GM21528 (cell line): ENCODE measurements at regions not wholly inside any gene's neighbourhood (a gene's known extent, or its start where the extent isn't known, plus 50 kb on each side); places are given as distances from the start of the nearest gene placed in this dataset.
"Not testable (repeated sequence)": the region's sequence is repeated elsewhere in the genome, so short reads cannot be mapped to it uniquely, and the experiment has no call there.

Source experiments
- ATAC-seq: cut with Tn5 transposase; IDR thresholded peaks from one replicate; pipeline ENCODE4 v1.9.1; 2021; ENCODE audit warnings: mild to moderate bottlenecking, moderate library complexity; ENCODE audit not compliant: unreplicated experiment, low FRiP score

DNA sequence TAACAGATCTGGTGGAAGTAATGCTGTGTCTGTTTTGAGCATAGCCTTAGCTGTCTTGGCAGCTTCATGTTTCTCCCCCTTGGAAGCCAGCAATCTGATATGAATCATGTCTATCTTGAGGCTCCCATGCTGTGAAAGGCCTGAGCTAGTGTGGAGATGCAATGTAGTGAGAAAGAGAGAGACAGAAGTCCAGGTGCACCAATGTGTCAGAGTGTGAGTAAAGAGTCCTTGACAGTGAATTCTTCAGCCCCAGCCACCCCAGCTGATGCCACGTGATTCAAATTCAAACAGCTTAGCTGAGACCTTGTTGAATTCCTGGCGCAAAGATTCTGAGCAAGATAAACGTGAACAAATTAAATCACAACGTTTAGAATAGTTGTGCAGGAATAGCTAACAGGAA is 704.2 kb downstream of the EDEM1 start:
- no peak for ATAC-seq

GRCh38 chr3:5898106-5898505 is 710.6 kb downstream of the EDEM1 start:
- ATAC-seq, result no peak

GRCh38 chr3:5899014-5899761 is 711.7 kb downstream of the EDEM1 start:
- ATAC-seq, result no peak

GRCh38 chr3:5917932-5918331 is 730.4 kb downstream of the EDEM1 start:
- ATAC-seq, result no peak

DNA sequence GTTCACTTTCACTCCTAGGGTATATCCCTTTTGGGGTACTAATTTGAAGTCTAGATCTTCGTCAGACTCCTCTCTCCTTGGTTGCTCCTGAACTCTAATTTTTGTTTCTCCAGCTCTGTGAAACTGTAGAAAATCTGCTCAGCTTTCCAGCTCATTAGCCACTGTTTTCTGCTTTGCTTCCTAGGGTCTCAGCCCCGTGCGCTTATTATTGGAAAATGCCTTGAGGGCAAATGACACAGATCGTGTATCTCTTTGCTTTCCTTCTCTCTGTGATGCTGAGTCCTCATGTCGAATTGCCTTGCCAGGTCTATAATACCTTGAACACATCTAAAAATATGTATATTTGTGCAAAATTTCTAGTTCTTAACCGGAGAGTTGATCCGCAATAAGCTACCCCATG is 731.1 kb downstream of the EDEM1 start:
- ATAC-seq, result no peak

GRCh38 chr3:5929027-5929426 is 741.5 kb downstream of the EDEM1 start:
- ATAC-seq, result no peak

GRCh38 chr3:5944061-5944460 is 756.6 kb downstream of the EDEM1 start:
- not testable (repeated sequence) for ATAC-seq

DNA sequence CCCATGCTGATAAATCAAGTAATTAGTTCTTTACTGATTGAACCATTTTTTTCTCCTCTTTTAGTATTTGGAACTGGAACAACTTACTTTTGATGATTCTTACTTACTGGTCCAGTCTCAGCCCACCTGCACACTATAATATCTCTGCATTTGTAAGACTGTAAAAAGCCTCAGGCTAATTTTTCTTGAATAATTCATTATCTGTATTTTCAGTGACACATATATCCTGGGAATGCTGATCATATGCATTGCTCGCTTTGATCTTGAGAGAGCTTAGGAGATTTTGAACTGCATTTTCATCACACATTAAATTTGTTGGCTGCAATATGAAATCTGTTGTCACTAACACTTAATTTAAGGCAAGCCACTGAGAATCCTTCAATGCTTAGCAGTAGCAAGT is 760.6 kb downstream of the EDEM1 start:
- no peak for ATAC-seq

DNA sequence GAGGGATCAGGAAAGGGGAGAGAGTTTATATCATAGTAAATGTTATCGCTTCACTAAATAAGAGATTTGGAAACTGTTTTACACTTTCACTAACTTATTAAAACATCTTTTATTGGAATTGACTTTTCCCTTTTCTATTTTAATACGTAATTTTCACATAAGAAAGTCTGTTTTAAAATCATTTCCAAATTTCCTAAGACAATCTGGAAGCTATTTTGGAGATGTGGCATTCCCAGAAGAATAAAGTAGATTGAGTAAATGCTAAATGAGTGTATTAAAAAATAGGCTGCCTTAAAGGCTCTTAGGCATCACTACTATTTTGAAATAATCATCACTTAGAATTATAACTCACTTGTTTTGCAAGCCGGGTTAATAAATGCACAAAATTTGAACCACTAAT is 763.5 kb downstream of the EDEM1 start:
- ATAC-seq, result no peak

- no peak for ATAC-seq
These were observed 785.1 kb downstream of the EDEM1 start for GRCh38 chr3:5972586-5972985.

DNA sequence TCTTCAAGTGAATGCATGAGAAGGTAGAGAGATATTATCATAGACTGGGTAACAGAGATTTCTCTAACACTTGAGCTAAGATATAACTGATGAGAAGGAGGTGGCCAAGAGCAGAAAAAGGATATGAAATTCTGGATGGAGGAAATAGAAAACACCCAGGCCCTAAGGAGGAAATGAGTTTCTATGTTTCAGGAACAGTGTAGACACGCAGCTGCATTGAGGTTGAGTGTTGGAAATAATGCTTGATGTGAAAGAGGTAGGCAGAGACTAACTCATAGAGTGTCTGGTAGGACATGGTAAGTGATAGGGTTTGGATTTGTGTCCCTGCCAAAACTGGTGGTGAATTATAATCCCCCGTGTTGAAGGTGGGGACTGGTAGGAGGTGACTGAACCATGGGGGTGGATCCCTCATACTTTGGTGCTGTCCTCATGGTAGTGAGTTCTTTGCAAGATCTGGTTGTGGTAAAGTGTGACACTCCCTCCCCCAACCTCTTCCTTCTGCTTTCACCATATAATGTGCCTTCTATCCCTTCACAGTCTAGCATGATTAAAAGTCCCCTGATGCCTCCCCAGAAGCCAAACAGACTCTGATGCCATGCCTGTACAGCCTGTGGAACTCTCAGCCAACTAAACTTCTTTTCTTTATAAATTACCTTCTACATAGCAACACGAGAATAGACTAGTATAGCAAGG is 787.3 kb downstream of the EDEM1 start:
- ATAC-seq, result no peak

GRCh38 chr3:5977331-5977730 is 789.8 kb downstream of the EDEM1 start:
- ATAC-seq, result no peak

- no peak for ATAC-seq
These were observed 793.0 kb downstream of the EDEM1 start for GRCh38 chr3:5980475-5980874.

GRCh38 chr3:5994651-5995050 is 807.1 kb downstream of the EDEM1 start:
- ATAC-seq, result no peak

DNA sequence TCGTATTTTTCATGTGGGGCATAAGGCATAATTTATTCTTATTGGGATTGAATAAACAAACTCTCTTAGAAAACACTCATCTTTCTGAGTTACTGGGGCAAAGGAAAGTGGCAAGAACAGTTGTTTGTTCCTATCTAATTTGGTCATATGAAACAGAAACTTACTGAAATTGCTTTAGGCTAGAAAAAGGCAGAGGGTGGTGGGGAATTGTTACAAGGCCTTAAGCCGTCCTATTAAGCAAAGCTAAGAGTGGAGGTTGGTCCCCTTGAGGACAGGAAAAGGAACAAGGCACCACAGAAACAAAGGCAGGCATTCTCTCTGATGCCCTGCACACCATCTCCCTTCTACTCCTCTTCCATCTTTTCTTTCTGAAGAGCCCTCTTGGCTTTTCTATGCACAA is 830.9 kb downstream of the EDEM1 start:
- no peak for ATAC-seq

GRCh38 chr3:6022621-6023020 is 835.1 kb downstream of the EDEM1 start:
- no peak for ATAC-seq

GRCh38 chr3:6025032-6025431 is 835.9 kb upstream of the GRM7 start:
- ATAC-seq, result no peak

DNA sequence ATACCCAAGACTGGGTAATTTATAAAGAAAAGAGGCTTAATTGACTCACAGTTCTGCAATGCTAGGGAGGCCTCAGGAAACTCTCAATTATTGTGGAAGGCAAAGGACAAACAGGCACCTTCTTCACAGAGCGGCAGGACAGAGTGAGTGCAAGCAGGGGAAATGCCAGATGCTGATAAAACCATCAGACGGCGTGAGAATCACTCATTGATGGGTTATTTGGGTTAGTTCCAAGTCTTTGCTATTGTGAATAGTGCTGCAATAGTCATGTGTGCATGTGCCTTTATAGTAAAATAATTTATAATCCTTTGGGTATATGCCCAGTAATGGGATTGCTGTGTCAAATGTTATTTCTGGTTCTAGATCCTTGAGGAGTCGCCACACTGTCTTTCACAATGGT is 830.3 kb upstream of the GRM7 start:
- not testable (repeated sequence) for ATAC-seq

DNA sequence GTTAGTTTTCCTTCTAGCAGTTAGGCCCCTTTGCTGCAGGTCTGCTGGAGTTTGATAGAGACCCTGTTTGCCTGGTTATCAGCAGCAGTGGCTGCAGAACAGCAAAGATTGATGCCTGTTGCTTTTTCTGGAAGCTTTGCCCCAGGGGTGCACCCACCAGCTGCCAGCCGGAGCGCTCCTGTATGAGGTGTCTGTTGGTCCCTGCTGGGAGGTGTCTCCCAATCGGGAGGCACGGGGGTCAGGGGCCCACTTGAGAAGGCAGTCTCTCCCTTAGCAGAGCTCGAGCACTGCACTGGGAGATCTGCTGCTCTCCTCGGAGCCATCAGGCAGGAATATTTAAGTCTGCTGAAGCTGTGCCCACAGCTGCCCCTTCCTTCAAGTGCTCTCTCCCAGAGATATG is 825.3 kb upstream of the GRM7 start:
- no peak for ATAC-seq

DNA sequence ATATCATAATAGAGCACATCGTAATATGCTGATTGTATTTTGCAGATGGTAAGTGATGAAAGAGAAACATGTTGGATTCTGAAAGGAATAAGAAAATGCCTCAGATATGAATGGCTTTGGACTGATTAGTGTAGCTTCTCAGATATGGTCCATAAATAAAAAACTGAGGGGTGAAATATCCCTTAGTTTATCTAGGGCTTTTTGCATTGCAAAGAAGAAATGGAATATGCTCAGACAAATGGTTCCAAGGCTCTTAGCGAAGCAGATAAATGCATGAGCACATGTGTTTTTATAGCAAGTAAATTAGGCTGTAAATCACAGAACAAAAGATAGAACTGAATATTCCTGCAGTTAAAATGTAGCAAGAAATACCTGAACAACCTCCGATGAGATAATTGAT is 820.9 kb upstream of the GRM7 start:
- no peak for ATAC-seq

GRCh38 chr3:6041894-6042293 is 819.0 kb upstream of the GRM7 start:
- no peak for ATAC-seq

DNA sequence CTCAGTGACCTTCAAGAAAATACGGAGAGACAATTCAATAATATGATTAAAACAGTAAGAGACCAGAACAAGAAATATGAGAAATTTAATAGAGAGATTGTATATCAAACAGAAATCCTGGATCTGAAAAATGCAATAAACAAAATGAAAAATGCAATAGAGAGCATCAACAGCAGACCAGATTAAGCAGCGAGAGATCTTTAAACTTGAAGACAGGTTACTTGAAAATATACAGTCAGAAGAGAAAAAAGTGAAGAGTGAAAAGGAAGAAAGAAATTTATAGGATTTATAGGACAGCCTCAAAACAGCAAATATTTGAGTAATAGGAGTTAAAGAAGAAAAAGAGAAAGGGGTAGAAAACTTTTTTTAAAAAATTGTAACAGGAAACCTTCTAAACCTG is 813.9 kb upstream of the GRM7 start:
- ATAC-seq, result no peak
